ENCODE measurements at regions not wholly inside any gene's neighbourhood (a gene's known extent, or its start where the extent isn't known, plus 50 kb on each side); places are given as distances from the start of the nearest gene placed in this dataset.

DNA sequence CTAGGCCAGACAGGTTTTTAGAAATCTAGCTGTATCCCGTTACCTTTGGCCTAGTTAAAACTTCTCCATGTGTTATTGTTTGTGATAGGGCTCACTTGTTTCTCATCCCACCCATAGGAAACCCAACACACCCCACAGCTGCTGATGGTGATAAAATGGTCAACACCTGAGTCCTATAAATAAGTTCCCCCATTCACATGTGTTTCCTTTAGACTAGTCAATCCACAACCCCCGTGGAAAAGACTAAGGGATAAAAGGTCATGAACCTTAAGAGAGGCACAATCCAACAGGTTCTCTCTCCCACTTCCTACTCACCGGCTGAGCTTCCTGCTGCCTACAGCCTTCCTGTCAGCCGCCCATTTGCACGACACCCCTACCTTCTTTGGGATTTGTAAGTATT lies 768.4 kb downstream of the JRKL start:
- no peak for TF ChIP-seq RCOR1 (IDR thresholded peaks at IDR 0.05; ENCODE audit: insufficient replicate concordance, low read length)
- TF ChIP-seq, protein P1, sequence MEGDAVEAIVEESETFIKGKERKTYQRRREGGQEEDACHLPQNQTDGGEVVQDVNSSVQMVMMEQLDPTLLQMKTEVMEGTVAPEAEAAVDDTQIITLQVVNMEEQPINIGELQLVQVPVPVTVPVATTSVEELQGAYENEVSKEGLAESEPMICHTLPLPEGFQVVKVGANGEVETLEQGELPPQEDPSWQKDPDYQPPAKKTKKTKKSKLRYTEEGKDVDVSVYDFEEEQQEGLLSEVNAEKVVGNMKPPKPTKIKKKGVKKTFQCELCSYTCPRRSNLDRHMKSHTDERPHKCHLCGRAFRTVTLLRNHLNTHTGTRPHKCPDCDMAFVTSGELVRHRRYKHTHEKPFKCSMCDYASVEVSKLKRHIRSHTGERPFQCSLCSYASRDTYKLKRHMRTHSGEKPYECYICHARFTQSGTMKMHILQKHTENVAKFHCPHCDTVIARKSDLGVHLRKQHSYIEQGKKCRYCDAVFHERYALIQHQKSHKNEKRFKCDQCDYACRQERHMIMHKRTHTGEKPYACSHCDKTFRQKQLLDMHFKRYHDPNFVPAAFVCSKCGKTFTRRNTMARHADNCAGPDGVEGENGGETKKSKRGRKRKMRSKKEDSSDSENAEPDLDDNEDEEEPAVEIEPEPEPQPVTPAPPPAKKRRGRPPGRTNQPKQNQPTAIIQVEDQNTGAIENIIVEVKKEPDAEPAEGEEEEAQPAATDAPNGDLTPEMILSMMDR (conservative IDR thresholded peaks at IDR 0.05; ENCODE audit: low read depth, low read length), result no peak
- TF ChIP-seq, protein P2, sequence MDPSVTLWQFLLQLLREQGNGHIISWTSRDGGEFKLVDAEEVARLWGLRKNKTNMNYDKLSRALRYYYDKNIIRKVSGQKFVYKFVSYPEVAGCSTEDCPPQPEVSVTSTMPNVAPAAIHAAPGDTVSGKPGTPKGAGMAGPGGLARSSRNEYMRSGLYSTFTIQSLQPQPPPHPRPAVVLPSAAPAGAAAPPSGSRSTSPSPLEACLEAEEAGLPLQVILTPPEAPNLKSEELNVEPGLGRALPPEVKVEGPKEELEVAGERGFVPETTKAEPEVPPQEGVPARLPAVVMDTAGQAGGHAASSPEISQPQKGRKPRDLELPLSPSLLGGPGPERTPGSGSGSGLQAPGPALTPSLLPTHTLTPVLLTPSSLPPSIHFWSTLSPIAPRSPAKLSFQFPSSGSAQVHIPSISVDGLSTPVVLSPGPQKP (IDR thresholded peaks at IDR 0.05; ENCODE audit: borderline replicate concordance, low read depth, low read length), result no peak
- no peak for TF ChIP-seq CEBPB (IDR thresholded peaks at IDR 0.05; ENCODE audit: low read depth, low read length)
- no peak for TF ChIP-seq POLR2A (IDR thresholded peaks at IDR 0.05; ENCODE audit: low read depth, low read length)
- no peak for TF ChIP-seq RFX5 (IDR thresholded peaks at IDR 0.05; ENCODE audit: low read depth, low read length)
- no peak for TF ChIP-seq MAFK (IDR thresholded peaks at IDR 0.05; ENCODE audit: low read depth, low read length)
- no peak for TF ChIP-seq BHLHE40 (IDR thresholded peaks at IDR 0.05; ENCODE audit: low read depth, low read length)
- TF ChIP-seq CHD1 (IDR thresholded peaks at IDR 0.05; ENCODE audit: low read depth, low read length), result no peak

Data from IMR-90 (cell line).